GM18519 (cell line): ENCODE measurements at regions not wholly inside any gene's neighbourhood (a gene's known extent, or its start where the extent isn't known, plus 50 kb on each side); places are given as distances from the start of the nearest gene placed in this dataset.

ENCODE experiments used
- ATAC-seq: cut with Tn5 transposase; IDR thresholded peaks from one replicate; pipeline ENCODE4 v1.9.1; 2021; ENCODE audit warnings: mild to moderate bottlenecking, moderate library complexity; ENCODE audit not compliant: unreplicated experiment, low FRiP score

GRCh38 chr18:59086522-59086921 is 53.2 kb upstream of the SEC11C start:
- no peak for ATAC-seq

DNA sequence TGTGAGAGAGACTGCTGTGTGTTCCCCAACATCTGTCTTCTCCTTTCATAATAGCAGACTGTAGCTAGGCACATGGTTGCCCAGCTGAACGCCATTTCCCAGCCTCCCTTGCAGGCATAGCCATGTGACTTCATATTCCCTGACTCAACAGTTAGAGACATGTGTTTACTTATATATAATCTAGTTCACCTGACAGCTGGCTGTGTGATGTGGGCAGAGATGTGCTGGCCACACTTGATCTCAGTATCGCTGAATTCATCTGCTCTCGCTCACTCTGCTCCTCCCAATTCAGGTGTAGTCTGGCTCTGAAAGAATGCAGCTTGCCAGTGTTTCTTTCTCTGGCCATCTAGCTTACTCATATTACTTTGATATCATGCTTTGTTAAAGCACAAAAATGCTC is 52.3 kb upstream of the SEC11C start:
- ATAC-seq, result no peak
